ENCODE measurements at regions not wholly inside any gene's neighbourhood (a gene's known extent, or its start where the extent isn't known, plus 50 kb on each side); places are given as distances from the start of the nearest gene placed in this dataset.

DNA sequence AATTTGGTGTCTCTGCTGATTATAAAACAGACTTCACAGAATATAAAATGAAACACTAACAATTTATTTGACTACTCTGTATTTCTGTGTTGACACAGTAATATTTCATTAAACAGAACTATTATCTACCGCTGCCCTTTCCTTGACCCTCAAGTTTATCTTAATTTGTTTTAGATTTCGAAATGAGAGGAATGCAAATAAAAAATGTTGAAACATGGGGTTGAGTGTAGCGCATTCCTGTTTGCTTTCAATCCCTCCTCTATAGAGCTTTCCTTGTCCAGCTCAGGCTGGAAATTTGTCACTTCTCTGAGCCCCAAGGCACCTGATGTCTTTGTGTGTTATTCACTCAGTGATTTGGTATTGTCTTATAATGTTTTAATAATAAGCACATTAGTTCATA is 550.2 kb downstream of the ZBBX start (continued):
- TF ChIP-seq, protein P1, sequence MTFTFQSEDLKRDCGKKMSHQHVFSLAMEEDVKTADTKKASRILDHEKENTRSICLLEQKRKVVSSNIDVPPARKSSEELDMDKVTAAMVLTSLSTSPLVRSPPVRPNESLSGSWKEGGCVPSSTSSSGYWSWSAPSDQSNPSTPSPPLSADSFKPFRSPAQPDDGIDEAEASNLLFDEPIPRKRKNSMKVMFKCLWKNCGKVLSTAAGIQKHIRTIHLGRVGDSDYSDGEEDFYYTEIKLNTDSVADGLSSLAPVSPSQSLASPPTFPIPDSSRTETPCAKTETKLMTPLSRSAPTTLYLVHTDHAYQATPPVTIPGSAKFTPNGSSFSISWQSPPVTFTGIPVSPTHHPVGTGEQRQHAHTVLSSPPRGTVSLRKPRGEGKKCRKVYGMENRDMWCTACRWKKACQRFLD (CRISPR knock-in tag; IDR thresholded peaks at IDR 0.05; ENCODE audit: borderline replicate concordance): no peak
- TF ChIP-seq TOPORS (CRISPR knock-in tag; IDR thresholded peaks at IDR 0.05): 0 out of 2 replicates have a peak, but pooled peaks have one; percentile 34
- TF ChIP-seq, protein P2, sequence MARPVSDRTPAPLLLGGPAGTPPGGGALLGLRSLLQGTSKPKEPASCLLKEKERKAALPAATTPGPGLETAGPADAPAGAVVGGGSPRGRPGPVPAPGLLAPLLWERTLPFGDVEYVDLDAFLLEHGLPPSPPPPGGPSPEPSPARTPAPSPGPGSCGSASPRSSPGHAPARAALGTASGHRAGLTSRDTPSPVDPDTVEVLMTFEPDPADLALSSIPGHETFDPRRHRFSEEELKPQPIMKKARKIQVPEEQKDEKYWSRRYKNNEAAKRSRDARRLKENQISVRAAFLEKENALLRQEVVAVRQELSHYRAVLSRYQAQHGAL (CRISPR knock-in tag; IDR thresholded peaks at IDR 0.05; ENCODE audit: not compliant biosample characterization): no peak
- TF ChIP-seq ATM (IDR thresholded peaks at IDR 0.05; ENCODE audit: borderline replicate concordance): no peak
- TF ChIP-seq ARHGAP35 (CRISPR knock-in tag; IDR thresholded peaks at IDR 0.05; ENCODE audit: borderline replicate concordance): no peak
- TF ChIP-seq, protein P3, sequence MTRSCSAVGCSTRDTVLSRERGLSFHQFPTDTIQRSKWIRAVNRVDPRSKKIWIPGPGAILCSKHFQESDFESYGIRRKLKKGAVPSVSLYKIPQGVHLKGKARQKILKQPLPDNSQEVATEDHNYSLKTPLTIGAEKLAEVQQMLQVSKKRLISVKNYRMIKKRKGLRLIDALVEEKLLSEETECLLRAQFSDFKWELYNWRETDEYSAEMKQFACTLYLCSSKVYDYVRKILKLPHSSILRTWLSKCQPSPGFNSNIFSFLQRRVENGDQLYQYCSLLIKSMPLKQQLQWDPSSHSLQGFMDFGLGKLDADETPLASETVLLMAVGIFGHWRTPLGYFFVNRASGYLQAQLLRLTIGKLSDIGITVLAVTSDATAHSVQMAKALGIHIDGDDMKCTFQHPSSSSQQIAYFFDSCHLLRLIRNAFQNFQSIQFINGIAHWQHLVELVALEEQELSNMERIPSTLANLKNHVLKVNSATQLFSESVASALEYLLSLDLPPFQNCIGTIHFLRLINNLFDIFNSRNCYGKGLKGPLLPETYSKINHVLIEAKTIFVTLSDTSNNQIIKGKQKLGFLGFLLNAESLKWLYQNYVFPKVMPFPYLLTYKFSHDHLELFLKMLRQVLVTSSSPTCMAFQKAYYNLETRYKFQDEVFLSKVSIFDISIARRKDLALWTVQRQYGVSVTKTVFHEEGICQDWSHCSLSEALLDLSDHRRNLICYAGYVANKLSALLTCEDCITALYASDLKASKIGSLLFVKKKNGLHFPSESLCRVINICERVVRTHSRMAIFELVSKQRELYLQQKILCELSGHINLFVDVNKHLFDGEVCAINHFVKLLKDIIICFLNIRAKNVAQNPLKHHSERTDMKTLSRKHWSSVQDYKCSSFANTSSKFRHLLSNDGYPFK (CRISPR knock-in tag; IDR thresholded peaks at IDR 0.05; ENCODE audit: borderline replicate concordance): no peak
- TF ChIP-seq ATF7-NPFF (CRISPR knock-in tag; IDR thresholded peaks at IDR 0.05; ENCODE audit: low read depth): no peak
- TF ChIP-seq ZNF317 (CRISPR knock-in tag; IDR thresholded peaks at IDR 0.05): no peak
- TF ChIP-seq KMT2B (CRISPR knock-in tag; IDR thresholded peaks at IDR 0.05): peak; percentile 62; the same call in 1 of the 2 replicates
- no peak for TF ChIP-seq ZNF235 (CRISPR knock-in tag; IDR thresholded peaks at IDR 0.05; ENCODE audit: borderline replicate concordance)
- peak; percentile 96 for TF ChIP-seq GFI1 (CRISPR knock-in tag; IDR thresholded peaks at IDR 0.05; ENCODE audit: borderline replicate concordance)
- no peak for TF ChIP-seq PAX8 (CRISPR knock-in tag; IDR thresholded peaks at IDR 0.05; ENCODE audit: borderline replicate concordance)
- peak; percentile 75; the same call in 1 of the 2 replicates for TF ChIP-seq IRF2 (CRISPR knock-in tag; IDR thresholded peaks at IDR 0.05)
- TF ChIP-seq, protein P4, sequence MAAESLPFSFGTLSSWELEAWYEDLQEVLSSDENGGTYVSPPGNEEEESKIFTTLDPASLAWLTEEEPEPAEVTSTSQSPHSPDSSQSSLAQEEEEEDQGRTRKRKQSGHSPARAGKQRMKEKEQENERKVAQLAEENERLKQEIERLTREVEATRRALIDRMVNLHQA (CRISPR knock-in tag; IDR thresholded peaks at IDR 0.05): no peak; the same call in 1 of the 2 replicates
- no peak for TF ChIP-seq HNRNPH1 (optimal IDR thresholded peaks at IDR 0.05; ENCODE audit: low read depth, low read length)
- TF ChIP-seq, protein P5, sequence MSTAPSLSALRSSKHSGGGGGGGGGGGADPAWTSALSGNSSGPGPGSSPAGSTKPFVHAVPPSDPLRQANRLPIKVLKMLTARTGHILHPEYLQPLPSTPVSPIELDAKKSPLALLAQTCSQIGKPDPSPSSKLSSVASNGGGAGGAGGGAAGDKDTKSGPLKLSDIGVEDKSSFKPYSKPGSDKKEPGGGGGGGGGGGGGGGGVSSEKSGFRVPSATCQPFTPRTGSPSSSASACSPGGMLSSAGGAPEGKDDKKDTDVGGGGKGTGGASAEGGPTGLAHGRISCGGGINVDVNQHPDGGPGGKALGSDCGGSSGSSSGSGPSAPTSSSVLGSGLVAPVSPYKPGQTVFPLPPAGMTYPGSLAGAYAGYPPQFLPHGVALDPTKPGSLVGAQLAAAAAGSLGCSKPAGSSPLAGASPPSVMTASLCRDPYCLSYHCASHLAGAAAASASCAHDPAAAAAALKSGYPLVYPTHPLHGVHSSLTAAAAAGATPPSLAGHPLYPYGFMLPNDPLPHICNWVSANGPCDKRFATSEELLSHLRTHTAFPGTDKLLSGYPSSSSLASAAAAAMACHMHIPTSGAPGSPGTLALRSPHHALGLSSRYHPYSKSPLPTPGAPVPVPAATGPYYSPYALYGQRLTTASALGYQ (CRISPR knock-in tag; IDR thresholded peaks at IDR 0.05): peak; percentile 99
- TF ChIP-seq PHB2 (IDR thresholded peaks at IDR 0.05; ENCODE audit: partially characterized antibody): no peak
- TF ChIP-seq ZNF34 (CRISPR knock-in tag; IDR thresholded peaks at IDR 0.05; ENCODE audit: borderline replicate concordance): no peak
- TF ChIP-seq RELA (CRISPR knock-in tag; IDR thresholded peaks at IDR 0.05): no peak
- TF ChIP-seq MAFF (IDR thresholded peaks at IDR 0.05; ENCODE audit: low read depth, low read length): no peak

Data from HepG2 (cell line).